Keratinocyte (primary cell): ENCODE measurements at regions not wholly inside any gene's neighbourhood (a gene's known extent, or its start where the extent isn't known, plus 50 kb on each side); places are given as distances from the start of the nearest gene placed in this dataset.

ENCODE experiments used
- CTCF ChIP-seq, 3 experiments: IDR thresholded peaks in 1 of 3; conservative IDR thresholded peaks in 1 of 3; optimal IDR thresholded peaks in 1 of 3; 2 replicates in 2 of 3; 3 replicates in 1 of 3; pipeline versions ENCODE3 to v1.5.1; 2011; ENCODE audit warnings: low read length in 3 of 3, mild to moderate bottlenecking in 3 of 3, moderate library complexity in 2 of 3, control low read depth in 1 of 3, inconsistent platforms in 1 of 3; ENCODE audit not compliant: insufficient read depth in 2 of 3; ENCODE audit errors: extremely low read depth in 1 of 3
- EZH2 ChIP-seq: IDR thresholded peaks from one replicate; pipeline ENCODE4 v1.6.1; 2012; ENCODE audit warnings: inconsistent platforms, mild to moderate bottlenecking, low read length, moderate library complexity

- TF ChIP-seq CTCF (optimal IDR thresholded peaks at IDR 0.05 in 1 of 3, IDR thresholded peaks at IDR 0.05 in 1 of 3, conservative IDR thresholded peaks at IDR 0.05 in 1 of 3; ENCODE audit: extremely low read depth in 1 of 3, insufficient read depth in 2 of 3, low read length in 3 of 3) (no peak), EZH2 (no peak)
Measured at GRCh38 chr4:26268246-26268645, 52.6 kb upstream of the RBPJ start.
